Fibroblast of the aortic adventitia (primary cell): ENCODE measurements at regions not wholly inside any gene's neighbourhood (a gene's known extent, or its start where the extent isn't known, plus 50 kb on each side); places are given as distances from the start of the nearest gene placed in this dataset.
A peak's percentile ranks its signal among the peaks of the same experiment; 100 is the strongest.

ENCODE experiments used
- DNase-seq: peaks from one replicate; pipeline ENCODE4 v3.0.0-alpha.2; 2010; ENCODE audit warnings: low read depth
- H3K4me3 ChIP-seq: 2 replicates; pipeline ENCODE4 v1.5.1; 2011; ENCODE audit warnings: low read depth, mild to moderate bottlenecking, control low read depth, low read length, moderate library complexity
- CTCF ChIP-seq: IDR thresholded peaks from 2 replicates; pipeline ENCODE4 v1.5.1; 2011; ENCODE audit warnings: mild to moderate bottlenecking, low read length, control low read depth, inconsistent platforms; ENCODE audit not compliant: insufficient read depth

- DNase-seq: no peak
- TF ChIP-seq CTCF: no peak
- H3K4me3 ChIP-seq: no peak overlapping the region
These were observed 259.4 kb upstream of the JADE1 start for GRCh38 chr4:128550060-128550459.

- TF ChIP-seq CTCF: no peak
- no peak overlapping the region for H3K4me3 ChIP-seq
- DNase-seq: no peak
These were observed 259.9 kb upstream of the JADE1 start for GRCh38 chr4:128549636-128550035.

- H3K4me3 ChIP-seq: no peak overlapping the region
- TF ChIP-seq CTCF: no peak
- DNase-seq: no peak
These were observed 260.8 kb upstream of the PGRMC2 start for GRCh38 chr4:128548381-128548780.

- no peak overlapping the region for H3K4me3 ChIP-seq
- no peak for TF ChIP-seq CTCF
- DNase-seq: no peak
These were observed 256.7 kb upstream of the PGRMC2 start for GRCh38 chr4:128544272-128544671.

GRCh38 chr4:128543696-128544095 lies 256.1 kb upstream of the PGRMC2 start:
- DNase-seq: no peak
- no peak for TF ChIP-seq CTCF
- no peak overlapping the region for H3K4me3 ChIP-seq

GRCh38 chr4:128542047-128542446 lies 254.4 kb upstream of the PGRMC2 start:
- peak; percentile 32 for DNase-seq
- no peak overlapping the region for H3K4me3 ChIP-seq
- no peak for TF ChIP-seq CTCF

GRCh38 chr4:128540122-128540521 lies 252.5 kb upstream of the PGRMC2 start:
- no peak for TF ChIP-seq CTCF
- no peak overlapping the region for H3K4me3 ChIP-seq
- no peak for DNase-seq
